CD4-positive, alpha-beta T cell treated with Interleukin-4 for 4 hours (primary cell): ENCODE measurements at regions not wholly inside any gene's neighbourhood (a gene's known extent, or its start where the extent isn't known, plus 50 kb on each side); places are given as distances from the start of the nearest gene placed in this dataset.
"Not testable (repeated sequence)": the region's sequence is repeated elsewhere in the genome, so short reads cannot be mapped to it uniquely, and the experiment has no call there.

Source experiments
- DNase-seq: peaks from one replicate; pipeline ENCODE4 v3.0.0-alpha.2; 2020

DNA sequence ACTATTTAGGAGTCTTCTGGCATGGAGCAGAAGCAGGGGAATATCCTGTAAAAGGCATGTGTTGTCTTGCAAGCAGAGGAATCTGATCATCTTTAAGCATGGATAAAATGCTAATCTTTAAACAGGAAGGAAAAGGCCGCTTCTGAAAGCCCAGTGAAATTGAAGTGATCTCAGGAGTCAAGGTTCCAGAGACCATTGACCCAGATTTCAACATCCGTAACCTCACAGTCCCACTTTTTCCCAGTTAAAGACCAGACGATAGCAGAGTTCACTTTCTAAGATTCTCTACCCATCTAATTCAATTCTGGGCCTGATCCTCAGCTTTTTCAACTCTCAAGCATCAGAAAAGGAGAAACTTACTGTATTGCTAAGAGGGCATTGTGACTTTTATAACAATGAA lies 332.2 kb upstream of the LRP1B start:
- DNase-seq: no peak

DNA sequence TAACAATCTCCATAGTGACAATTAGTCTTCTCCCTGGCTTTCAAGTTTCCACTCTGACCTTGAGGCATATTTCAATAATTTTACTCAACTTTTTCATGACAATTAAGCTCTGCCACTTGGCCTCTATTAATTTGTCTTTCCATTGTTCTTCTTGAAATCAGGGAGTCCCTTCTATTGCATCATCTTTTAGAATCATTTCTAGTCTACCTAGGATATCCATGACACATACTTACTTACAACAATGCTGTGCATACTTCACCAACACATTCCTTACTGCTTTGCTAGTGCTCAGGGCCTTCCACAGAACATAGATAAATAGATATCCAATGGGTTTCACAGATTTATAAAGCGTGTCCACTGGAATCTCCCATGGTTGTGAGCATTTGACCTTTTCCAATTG lies 331.5 kb upstream of the LRP1B start:
- DNase-seq: no peak

DNA sequence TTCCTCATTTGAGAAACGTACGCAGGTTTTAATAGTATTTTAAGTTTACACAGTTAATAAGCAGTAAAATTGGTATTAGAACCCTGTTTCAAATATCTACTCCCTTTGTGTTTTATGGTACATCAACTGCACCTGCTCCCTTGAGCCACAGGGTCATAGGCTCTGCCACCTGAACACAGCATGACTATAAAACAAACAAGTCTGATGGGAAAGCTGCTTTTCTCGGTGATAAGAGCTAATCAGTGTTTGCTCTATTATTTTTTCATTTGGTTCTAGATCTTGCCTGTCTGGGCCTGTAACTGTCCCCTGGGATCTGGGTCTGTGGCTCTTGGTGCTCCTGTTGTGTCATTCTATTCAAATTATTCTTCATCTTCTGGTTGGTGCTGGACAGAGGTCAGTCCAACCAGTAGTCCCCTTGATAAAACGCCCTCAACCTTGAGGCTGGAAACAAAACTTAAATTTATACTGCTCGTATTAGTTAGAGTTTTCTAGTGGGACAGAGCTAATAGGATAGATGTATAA lies 314.8 kb upstream of the LRP1B start:
- no peak for DNase-seq

DNA sequence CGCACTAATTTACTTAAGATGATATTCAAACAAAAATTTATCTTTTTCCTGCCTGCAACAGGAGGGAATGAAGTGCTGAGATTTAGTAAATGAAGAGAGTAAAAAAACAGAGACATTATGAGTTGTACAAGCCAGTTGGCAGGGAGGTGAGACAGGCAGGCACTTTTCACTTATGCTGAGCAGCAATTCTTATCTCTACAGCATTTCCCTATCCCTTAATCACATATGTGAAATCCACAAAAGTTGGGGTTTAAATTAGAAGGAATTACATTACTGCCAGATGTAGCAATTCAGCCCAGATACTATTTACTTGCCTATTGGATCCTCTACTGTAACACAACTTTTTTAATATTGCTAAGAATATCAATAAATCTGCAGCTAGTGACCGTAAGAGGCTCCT lies 314.2 kb upstream of the LRP1B start:
- DNase-seq: no peak

DNA sequence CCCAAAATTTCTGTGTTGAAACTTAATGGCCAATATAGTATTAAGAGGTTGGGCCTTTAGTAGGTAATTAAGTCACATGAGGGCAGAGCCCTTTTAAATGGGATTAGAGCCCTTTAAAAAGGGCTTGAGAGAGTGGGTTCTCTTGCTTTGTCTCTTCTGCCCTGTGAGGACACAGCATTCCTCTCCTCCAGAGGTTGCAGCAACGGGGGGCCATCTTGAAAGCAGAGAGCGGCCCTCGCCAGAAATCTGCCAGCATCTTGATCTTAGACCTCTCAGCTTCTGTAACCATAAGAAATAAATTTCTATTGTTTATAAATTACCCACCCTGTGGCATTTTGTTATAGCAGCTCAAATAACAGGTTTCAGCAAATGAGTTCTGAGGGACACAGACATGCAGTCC lies 305.0 kb upstream of the LRP1B start:
- DNase-seq: no peak

DNA sequence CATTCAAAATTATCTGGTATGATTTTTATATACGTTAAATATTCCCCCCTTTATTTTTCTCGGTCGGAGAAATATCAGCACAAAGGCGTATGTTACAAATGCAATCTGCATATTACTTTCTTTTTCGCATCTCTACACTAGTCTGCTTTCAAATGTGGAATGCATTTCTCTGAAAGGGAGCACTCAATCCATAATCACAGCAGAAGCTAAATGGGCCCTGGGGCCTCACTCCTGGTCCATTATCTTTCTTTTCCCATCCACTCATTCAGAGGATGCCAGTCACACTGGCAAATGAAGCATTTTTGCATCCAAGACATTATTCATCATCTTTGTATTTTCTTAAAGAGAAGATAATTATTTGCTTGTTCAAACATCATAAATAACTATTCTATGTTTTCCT lies 295.2 kb upstream of the LRP1B start:
- no peak for DNase-seq

DNA sequence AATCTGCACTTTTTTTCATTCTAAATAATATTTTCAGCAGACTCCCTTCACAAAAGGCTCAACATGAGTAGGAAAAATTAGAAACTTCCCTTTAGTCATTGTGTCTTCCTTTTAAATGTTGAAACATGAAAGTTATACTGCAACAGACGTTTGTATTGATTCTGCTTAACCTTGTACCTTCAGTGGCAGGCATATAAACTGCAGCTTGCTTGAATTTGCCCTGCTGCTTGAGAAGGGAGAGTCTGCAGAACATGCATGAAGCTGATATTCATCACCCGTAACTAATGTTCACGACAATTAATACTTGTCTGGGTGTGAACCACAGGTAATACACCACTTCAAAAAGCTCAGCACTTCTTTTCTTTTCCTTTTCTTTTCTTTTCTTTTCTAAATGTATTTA lies 294.7 kb upstream of the LRP1B start:
- no peak for DNase-seq

DNA sequence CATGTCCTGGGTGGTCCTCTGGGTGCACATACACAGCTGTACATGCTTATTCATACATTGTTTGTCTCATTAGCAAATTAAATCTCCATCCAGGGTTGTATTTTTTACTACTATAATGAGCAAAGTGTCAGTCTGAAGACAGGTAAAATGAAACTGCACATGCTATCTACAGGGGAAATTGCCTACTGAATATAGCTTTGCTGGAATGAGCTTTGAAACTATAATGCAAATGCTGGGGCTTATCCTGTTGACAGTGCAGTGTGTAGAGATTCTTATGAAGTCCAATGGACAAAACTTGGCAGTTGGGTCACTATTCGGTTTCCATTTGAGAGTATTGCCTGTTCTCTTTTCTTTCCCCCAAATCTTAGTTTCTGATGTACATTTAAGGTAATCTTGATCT lies 292.8 kb upstream of the LRP1B start:
- no peak for DNase-seq

DNA sequence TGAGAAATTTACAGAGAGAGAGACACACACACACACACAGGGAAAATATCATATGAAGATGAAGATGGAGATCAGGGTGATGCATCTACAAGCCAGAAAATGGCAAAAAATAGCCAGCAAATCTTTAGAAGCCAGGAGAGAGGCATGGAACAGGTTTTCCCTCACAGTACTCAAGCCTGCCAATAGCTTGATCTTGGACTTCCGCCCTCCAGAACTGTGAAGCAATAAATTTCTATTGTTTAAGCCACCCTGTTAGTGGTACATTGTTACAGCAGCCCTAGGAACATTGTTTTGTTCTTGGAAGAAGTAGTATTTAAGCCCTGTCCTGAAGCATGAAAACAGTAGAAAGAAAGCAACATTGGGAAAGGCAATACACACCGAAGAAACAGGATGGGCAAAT lies 292.0 kb upstream of the LRP1B start:
- DNase-seq: no peak

DNA sequence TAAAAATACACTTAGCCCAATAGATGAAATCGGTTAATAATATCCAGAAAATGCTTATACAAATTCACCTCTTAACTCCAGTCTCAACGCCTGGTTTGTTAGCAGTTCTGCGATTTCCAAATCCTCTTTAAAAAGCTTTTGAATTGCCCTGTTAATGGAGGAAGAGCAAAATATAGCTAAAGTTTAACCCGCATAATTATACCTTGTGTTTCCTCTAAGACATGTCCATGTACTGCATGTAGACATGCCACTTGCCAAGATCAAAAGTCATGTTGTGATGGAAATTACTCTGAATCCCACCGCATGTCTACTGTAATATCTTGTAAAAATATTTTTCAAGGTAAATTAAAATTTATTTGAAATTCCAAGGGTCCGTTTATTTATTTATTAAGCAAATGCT lies 291.2 kb upstream of the LRP1B start:
- DNase-seq: no peak

DNA sequence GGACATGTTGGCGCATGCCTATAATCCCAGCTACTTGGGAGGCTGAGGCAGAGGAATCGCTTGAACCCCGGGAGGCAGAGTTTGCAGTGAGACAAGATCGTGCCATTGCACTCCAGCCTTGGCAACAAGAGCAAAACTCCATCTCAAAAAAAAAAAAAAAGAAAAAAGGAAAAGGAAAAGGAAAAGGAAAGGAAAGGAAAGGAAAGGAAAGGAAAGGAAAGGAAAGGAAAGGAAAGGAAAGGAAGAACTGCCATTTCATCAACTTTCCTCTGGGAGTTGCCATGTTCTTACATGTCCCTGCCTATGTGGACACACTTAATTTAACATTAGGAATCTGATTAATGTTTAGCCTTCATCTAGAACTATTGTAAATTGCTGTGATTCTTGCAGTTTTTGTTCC lies 287.9 kb upstream of the LRP1B start:
- not testable (repeated sequence) for DNase-seq

DNA sequence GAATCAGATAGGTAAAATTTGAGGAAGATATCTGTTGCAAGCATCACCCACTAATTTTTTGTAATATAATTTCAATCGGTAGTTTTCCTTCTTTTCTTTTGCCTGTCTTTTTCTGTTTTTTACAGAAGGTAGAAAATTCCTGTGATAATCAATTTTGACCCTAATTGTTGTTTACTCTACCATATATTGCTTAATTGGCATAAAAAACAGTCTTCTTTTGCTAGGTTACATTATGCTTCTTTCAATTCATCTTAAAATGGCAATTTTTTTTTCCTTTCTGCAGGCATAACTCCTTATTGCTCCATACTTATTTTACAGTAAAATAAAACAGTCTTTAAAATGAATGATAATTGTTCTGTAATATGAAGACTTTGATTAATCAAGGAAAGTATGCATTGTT lies 286.2 kb upstream of the LRP1B start:
- no peak for DNase-seq

DNA sequence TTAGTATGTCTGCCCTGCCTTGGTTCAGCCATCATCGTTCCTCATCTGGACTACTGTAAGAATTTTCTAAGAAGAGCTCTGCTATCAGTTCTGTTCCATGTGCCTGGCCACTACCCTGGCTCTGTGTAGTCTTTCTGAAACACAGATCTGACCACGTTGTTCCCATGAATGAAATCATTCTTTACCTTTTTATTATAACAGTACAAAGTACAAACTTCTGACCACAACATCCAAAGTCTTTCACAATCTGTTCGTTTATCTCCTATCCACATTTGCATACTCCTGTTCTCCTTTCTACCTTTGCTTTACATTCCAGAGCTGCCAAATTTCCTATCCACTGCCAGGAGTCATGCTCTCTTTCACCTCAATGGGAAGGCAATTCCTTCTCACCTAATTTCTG lies 284.6 kb upstream of the LRP1B start:
- no peak for DNase-seq

DNA sequence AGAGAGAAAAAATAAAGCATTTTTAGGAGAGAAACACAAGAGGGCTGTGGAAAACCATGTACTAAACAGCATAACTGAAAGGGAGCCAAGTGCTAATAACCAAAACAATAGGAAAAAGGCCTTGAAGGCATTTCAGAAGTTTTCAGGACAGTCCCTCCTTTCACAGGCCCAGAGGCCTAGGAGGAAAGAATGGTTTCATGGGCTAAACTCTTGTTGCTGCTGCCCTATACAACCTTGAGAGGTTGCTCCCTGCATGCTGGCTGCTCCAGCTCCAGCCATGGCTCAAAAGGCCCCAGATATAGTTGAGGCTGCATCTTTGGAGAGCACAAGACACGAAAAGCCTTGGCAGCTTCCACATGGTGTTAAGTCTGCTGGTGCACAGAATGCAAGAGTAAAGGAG lies 267.4 kb upstream of the LRP1B start:
- no peak for DNase-seq

DNA sequence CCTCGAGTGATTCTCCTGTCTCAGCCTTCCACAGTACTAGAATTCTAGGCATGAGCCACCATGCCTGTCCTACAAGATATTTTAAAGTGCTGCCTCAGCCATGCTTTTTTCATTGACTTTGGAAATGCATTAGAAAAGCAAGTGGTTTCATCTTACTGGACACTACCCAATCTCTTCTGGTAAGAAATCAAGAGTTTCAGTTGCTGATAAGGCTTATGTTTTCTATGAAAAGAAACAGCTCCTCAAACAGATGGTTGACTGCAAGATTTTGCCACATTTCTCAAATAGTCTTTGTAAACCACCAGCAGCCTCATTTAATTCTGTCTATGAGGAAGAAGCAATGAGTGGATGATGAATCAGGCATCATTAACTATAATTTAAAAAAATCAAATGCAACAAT lies 264.5 kb upstream of the LRP1B start:
- no peak for DNase-seq

DNA sequence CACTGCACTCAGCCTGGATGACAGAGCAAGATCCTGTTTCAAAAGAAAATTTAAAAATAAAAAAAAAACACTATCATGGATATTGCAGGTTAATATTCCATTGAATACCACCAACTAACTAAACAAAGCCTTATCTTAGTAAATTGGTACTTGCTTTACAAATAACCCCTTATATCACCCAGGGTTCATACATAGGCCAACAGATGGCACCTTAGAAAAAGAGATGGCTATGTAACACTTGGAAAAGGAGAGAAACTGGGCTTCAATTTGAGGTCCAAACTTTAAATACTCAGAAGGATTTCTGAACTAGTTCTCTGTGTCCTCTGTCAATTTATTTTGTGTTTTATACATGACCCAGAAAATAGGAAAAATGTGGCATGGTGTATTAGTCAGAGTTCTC lies 249.6 kb upstream of the LRP1B start:
- no peak for DNase-seq

DNA sequence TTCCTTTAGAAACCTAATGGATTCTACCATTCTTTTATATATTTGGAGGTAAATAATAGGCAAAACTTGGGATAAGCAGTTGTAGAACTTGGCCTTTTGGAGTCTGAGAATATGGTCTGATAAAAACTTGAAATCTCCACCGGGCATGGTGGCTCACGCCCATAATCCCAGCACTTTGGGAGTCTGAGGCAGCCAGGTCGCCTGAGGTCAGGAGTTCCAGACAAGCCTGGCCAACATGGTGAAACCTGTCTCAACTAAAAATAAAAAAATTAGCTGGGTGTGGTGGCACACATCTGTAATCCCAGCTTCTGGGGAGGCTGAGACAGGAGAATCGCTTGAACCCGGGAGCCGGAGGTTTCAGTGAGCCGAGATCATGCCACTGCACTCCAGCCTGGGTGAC lies 231.3 kb upstream of the LRP1B start:
- DNase-seq: not testable (repeated sequence)

DNA sequence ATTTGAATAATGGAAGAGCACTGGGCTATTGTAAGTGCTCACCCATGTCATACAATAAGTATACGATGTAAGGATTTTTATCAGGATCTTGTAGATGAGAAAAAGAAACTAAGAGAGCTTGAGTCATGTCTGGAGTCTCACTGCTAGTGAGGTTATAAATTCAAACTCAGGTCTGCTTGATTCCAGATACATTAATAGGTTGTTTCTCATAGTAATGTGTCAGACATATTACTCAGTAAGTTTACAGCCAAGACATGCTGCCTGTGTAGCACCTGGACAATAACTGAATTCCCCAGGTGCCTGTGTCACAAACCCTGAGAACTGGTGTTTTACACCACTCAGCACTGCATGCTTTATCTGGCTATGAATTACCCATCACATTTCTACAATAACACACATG lies 216.9 kb upstream of the LRP1B start:
- DNase-seq: no peak

DNA sequence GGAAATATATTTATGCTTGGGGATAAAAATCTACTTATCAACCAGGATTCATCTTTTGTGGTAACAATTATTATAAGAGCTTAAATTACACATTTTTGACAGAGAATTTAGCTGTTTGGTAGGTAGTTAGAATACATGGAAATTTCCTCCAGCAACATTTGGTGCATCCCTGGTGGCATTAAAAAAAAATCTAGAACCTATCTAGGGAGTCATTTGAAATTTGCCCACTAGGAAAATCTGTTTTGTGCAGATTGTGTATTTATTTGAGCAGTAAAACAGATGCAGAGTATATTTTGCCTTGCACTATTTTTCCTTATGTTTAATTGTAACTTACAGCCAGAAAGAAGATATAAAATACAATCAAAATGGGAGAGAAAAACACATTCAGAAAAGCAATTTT lies 208.4 kb upstream of the LRP1B start:
- DNase-seq: no peak

DNA sequence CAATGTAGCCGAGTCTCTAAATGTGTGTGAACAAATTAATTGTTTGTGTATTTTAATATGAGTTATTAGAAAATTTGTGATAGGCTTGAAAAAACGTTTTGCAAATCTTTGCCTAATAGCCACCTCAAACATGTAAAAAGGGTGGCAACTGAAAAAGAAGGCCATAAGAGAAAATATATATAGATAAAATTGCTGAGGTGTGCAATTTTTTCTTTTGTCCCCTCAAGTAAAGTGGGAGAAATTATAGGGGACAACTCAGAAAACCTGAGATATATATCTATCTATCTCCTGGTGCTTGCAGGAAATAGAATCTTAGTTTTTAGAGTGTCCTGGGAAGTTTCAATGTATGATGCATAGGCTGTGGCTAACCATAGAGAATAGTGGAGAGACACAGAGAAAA lies 201.4 kb upstream of the LRP1B start:
- no peak for DNase-seq

DNA sequence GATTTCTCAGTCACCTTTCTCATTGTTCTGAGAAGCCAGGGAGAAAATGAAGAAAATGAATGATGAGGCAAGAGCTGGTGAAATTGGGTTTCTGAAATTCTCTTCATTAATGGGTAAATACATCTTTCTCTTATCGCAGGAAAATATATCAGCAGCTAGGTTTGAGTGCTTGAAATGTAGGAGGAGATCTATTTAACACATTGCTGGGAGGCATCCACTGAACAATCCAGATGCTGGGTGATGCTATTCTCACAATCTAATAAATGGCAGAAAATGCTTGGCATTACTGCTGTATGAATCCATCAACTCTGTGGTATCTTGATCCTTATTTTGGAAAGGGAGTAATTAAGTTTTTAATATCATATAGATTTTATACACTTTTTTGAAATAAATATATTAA lies 199.6 kb upstream of the LRP1B start:
- DNase-seq: no peak

DNA sequence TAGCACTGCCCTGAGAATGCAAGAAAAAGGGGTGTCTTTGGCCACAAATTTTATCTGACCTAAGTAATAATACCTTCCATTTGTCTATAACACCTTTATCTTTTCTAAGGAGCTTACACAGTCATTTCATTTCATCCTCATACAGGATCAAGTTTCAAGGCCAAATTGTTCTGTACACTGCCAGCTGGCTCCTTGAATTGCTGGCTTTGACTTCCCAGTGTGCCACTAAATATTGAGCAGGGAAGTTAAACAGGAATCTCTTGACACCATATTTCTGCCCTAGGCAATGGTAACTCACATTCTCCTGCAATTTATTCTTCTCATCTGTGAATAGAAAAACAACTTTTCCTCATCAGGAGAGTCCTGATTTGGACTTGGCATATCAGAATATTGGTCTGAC lies 195.1 kb upstream of the LRP1B start:
- DNase-seq: no peak

DNA sequence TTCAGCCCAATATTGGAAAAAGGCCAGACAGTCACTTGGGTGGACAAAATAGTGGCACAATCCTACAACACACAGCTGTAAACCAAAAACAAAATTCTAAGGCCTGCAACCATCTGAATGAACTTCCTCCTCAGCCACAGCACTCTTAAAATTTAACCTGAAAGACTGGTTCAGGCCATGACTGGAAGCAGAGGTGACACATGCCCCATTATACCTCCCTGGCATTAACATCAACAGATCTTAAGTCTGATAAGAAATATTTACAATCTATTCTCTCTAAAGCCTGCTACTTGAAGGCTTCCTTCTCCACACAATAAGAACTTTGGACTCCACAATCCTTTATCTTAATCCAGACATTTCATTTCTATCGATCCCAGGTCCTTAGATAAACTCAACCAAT lies 192.4 kb upstream of the LRP1B start:
- no peak for DNase-seq

DNA sequence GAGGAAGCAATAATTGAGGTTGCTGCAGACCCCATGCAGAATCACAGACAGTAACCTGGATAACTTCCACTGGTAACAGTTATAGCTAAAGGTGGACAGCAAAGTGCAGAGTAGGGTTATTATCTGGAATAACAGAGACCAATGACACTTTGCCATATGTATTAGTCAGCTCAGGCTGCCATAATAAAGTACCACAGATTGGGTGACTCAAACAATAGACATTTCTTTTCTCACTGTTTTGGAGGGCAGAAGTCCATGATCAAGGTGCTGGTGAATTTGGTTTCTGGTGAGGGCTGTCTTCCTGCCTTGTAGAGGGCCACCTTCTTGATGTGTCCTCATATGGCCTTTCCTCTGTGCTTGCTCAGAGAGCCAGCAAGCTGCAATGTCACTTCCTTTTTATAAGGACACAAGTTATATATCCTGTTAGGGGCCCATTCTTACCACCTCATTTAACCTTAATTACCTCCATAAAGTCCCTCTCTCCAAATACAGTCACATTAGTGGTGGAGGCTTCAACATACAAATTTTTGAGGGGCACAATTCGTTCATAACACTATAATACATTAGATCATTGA lies 191.0 kb upstream of the LRP1B start:
- no peak for DNase-seq

DNA sequence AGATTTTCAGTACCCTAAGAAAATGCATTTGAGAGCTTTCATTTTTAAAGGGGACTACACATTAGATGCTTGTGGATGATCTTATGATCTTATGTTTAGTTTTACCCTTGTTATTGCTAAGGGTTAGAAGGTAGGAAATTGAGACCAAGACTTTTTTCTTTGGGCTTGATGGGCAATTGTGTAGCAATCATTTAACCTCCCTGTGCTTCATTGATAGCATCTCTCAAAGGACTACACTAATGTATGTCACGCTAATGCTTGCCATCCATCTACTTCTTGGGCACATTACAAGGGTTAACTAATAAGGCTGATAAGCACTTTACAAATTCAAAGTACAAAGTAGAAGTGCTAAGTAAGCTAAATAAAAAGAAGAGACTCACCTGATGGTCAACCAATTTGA lies 189.3 kb upstream of the LRP1B start:
- no peak for DNase-seq

DNA sequence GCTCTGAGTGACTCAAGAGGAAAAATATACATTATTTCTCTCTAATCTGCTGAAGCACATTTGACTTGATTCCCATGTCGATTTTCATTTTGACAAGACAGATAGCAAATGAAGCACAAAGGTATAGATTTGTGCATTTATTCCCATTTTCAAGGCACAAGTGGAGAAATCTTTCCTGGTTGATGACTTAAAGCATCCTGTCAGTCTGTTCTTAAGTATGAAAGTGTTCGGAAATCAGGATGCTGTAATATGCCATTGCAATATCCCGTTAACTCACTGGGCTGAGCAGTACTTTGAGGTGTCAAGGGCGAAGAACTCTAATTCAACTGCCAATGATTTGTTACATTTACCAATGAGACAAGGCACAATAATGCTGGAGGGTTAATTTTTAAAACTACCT lies 185.2 kb upstream of the LRP1B start:
- no peak for DNase-seq
